HL-60 (cell line): ENCODE measurements at regions not wholly inside any gene's neighbourhood (a gene's known extent, or its start where the extent isn't known, plus 50 kb on each side); places are given as distances from the start of the nearest gene placed in this dataset.
A peak's percentile ranks its signal among the peaks of the same experiment; 100 is the strongest.

ENCODE experiments used
- DNase-seq, 2 experiments: peaks; one replicate each; pipeline ENCODE4 v3.0.0-alpha.2; 2010 to 2020; ENCODE audit warnings: low read depth in 1 of 2, low spot score in 1 of 2
- H3K27ac ChIP-seq: fragments of 250-450 bp; sonication (Bioruptor Pico); replicated peaks from 2 replicates; pipeline ENCODE4 v1.5.1; 2020; ENCODE audit warnings: mild to moderate bottlenecking, moderate library complexity
- H3K27me3 ChIP-seq: fragments of 250-450 bp; sonication (Bioruptor Pico); 2 replicates; pipeline ENCODE4 v1.5.1; 2021; ENCODE audit warnings: mild to moderate bottlenecking, moderate library complexity; ENCODE audit not compliant: insufficient read depth, poor library complexity, severe bottlenecking
- H3K4me3 ChIP-seq: replicated peaks from 2 replicates; pipeline ENCODE4 v1.5.1; 2011; ENCODE audit warnings: mild to moderate bottlenecking, control low read depth, low read length; ENCODE audit not compliant: insufficient read depth
- CTCF ChIP-seq: IDR thresholded peaks from one replicate; pipeline ENCODE4 v1.5.1; 2011; ENCODE audit warnings: low read length, control low read depth, inconsistent platforms; ENCODE audit not compliant: insufficient read depth
- GABPA ChIP-seq: IDR thresholded peaks from 2 replicates; pipeline ENCODE4 v1.6.1; 2012; ENCODE audit warnings: low read depth
- POLR2AphosphoS5 ChIP-seq: IDR thresholded peaks from 2 replicates; pipeline ENCODE4 v1.6.1; 2012; ENCODE audit warnings: low read depth
- REST ChIP-seq: IDR thresholded peaks from 2 replicates; pipeline ENCODE4 v1.6.1; 2012; ENCODE audit warnings: low read depth; ENCODE audit not compliant: insufficient replicate concordance
- SPI1 ChIP-seq: IDR thresholded peaks from 2 replicates; pipeline ENCODE4 v1.6.1; 2012; ENCODE audit warnings: low read depth, mild to moderate bottlenecking, borderline replicate concordance

GRCh38 chr5:160940725-160941124 lies 88.7 kb upstream of the ATP10B start:
- H3K4me3 ChIP-seq = no peak overlapping the region
- no peaks in the 10 kb centered on the region for H3K27me3 ChIP-seq
- TF ChIP-seq SPI1 (no peak), POLR2AphosphoS5 (no peak), REST (no peak), GABPA (no peak), CTCF (no peak)
- DNase-seq = no peak
- no peak overlapping the region for H3K27ac ChIP-seq

GRCh38 chr5:160938532-160938931 lies 86.5 kb upstream of the ATP10B start:
- peak; percentile 87 to 93 for DNase-seq
- Histone ChIP-seq H3K4me3 (no peak overlapping the region), H3K27ac (peak overlapping the region; percentile 53), H3K27me3 (no peaks in the 10 kb centered on the region)
- 0 out of 2 replicates have a peak, but pooled peaks have one; percentile 28 for TF ChIP-seq GABPA
- TF ChIP-seq POLR2AphosphoS5 = peak; percentile 73
- no peak for TF ChIP-seq REST
- TF ChIP-seq SPI1 = peak; percentile 32; the same call in 1 of the 2 replicates
- no peak for TF ChIP-seq CTCF

GRCh38 chr5:160937570-160937969 lies 85.6 kb upstream of the ATP10B start:
- Histone ChIP-seq H3K27ac (no peak overlapping the region), H3K27me3 (no peaks in the 10 kb centered on the region), H3K4me3 (no peak overlapping the region)
- TF ChIP-seq REST (no peak), GABPA (no peak), SPI1 (no peak), CTCF (no peak), POLR2AphosphoS5 (no peak)
- DNase-seq = no peak
